H1 (cell line): ENCODE measurements at regions not wholly inside any gene's neighbourhood (a gene's known extent, or its start where the extent isn't known, plus 50 kb on each side); places are given as distances from the start of the nearest gene placed in this dataset.

Experiments used
- TF ChIP-seq, protein P1 (sequence below), 3 experiments: IDR thresholded peaks; 1 replicate in 2 of 3; 2 replicates in 1 of 3; pipeline versions ENCODE4 v1.5.1 to v1.6.1; 2011; ENCODE audit warnings: low read length in 3 of 3, mild to moderate bottlenecking in 3 of 3, inconsistent platforms in 2 of 3, low read depth in 1 of 3, moderate library complexity in 1 of 3; ENCODE audit not compliant: insufficient read depth in 1 of 3; ENCODE audit errors: control extremely low read depth in 1 of 3

DNA sequence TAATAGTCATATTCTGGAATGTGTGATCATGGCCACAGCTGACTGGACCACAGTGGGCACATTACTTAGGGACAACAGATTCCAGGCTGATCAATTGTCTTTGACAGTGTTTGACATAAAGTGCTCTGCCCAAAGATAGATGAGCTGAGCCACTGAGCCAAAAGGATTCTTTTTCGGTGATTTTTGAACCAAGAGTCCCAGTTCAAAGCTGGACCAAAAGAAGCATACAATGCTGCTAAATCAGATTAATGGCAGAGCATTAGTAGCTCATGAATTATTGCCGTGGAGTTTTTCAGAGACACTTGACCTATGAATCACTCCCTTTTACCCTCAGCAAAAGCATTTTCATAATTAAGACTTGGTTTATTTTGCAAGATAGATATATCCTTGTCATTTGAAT lies 160.6 kb downstream of the IZUMO3 start (continued):
- TF ChIP-seq, protein P1, sequence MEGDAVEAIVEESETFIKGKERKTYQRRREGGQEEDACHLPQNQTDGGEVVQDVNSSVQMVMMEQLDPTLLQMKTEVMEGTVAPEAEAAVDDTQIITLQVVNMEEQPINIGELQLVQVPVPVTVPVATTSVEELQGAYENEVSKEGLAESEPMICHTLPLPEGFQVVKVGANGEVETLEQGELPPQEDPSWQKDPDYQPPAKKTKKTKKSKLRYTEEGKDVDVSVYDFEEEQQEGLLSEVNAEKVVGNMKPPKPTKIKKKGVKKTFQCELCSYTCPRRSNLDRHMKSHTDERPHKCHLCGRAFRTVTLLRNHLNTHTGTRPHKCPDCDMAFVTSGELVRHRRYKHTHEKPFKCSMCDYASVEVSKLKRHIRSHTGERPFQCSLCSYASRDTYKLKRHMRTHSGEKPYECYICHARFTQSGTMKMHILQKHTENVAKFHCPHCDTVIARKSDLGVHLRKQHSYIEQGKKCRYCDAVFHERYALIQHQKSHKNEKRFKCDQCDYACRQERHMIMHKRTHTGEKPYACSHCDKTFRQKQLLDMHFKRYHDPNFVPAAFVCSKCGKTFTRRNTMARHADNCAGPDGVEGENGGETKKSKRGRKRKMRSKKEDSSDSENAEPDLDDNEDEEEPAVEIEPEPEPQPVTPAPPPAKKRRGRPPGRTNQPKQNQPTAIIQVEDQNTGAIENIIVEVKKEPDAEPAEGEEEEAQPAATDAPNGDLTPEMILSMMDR (IDR thresholded peaks at IDR 0.05; ENCODE audit: control extremely low read depth in 1 of 3, insufficient read depth in 1 of 3, low read depth in 1 of 3, low read length in 3 of 3): no peak
